Breast epithelium (tissue), 3 donors: ENCODE measurements at regions not wholly inside any gene's neighbourhood (a gene's known extent, or its start where the extent isn't known, plus 50 kb on each side); places are given as distances from the start of the nearest gene placed in this dataset.

Experiments used
- CTCF ChIP-seq, 3 donors: fragments of 450-650 bp; IDR thresholded peaks; one replicate each; pipeline ENCODE4 v1.5.1; 2016 to 2017; ENCODE audit warnings: antibody characterized with exemption in 3 of 3, mild to moderate bottlenecking in 3 of 3, moderate library complexity in 3 of 3
- POLR2A ChIP-seq: fragments of 450-650 bp; IDR thresholded peaks from one replicate; pipeline ENCODE4 v1.6.1; 2016; ENCODE audit warnings: antibody characterized with exemption, mild to moderate bottlenecking, moderate library complexity
- POLR2AphosphoS5 ChIP-seq, 3 donors: sonication (generic); formaldehyde crosslinking; IDR thresholded peaks; one replicate each; pipeline ENCODE4 v1.6.1; 2017; ENCODE audit warnings: antibody characterized with exemption in 3 of 3

- TF ChIP-seq CTCF (IDR thresholded peaks at IDR 0.05) (no peak), POLR2A (no peak), POLR2AphosphoS5 (IDR thresholded peaks at IDR 0.05) (no peak)
These were observed 246.5 kb upstream of the PLSCR5 start for GRCh38 chr3:146851665-146852064.
